AG04449 (cell line): ENCODE measurements at regions not wholly inside any gene's neighbourhood (a gene's known extent, or its start where the extent isn't known, plus 50 kb on each side); places are given as distances from the start of the nearest gene placed in this dataset.

Experiments
- CTCF ChIA-PET: fragments of 350-600 bp; formaldehyde crosslinking; extraction: SDS; loops from one replicate; lab custom pipeline; 2021; ENCODE audit warnings: antibody characterized with exemption; lab: Yijun Ruan, JAX
- POLR2A ChIA-PET: fragments of 400-600, 350-600 bp; formaldehyde crosslinking; extraction: SDS; loops from one replicate; lab custom pipeline; 2020; ENCODE audit warnings: antibody characterized with exemption, inconsistent platforms; lab: Yijun Ruan, JAX
- DNase-seq: peaks from one replicate; pipeline ENCODE4 v3.0.0-alpha.2; 2010; ENCODE audit warnings: low read depth, low spot score
- H3K4me3 ChIP-seq: 2 replicates; pipeline ENCODE4 v1.5.1; 2011; ENCODE audit warnings: low read depth, mild to moderate bottlenecking, control low read depth, low read length
- TF ChIP-seq, protein P1 (sequence below): IDR thresholded peaks from one replicate; pipeline ENCODE4 v1.5.1; 2011; ENCODE audit warnings: mild to moderate bottlenecking, moderate library complexity, low read length, control low read depth, inconsistent platforms; ENCODE audit not compliant: insufficient read depth; ENCODE audit errors: missing control alignments

- CTCF ChIA-PET, result interaction anchor here (0.7 to 15.1 kb wide), 7 partner anchors 9 to 373 kb away, joined by 3 to 199 read pairs (median 3); no protein-coding TSS in a partner anchor
- H3K4me3 ChIP-seq, result no peak overlapping the region
- DNase-seq, result no peak
- POLR2A ChIA-PET, result interaction anchor here (1.5 kb wide), 1 partner anchor 63 kb away, joined by 4 read pairs; no protein-coding TSS in a partner anchor
- TF ChIP-seq, protein P1, sequence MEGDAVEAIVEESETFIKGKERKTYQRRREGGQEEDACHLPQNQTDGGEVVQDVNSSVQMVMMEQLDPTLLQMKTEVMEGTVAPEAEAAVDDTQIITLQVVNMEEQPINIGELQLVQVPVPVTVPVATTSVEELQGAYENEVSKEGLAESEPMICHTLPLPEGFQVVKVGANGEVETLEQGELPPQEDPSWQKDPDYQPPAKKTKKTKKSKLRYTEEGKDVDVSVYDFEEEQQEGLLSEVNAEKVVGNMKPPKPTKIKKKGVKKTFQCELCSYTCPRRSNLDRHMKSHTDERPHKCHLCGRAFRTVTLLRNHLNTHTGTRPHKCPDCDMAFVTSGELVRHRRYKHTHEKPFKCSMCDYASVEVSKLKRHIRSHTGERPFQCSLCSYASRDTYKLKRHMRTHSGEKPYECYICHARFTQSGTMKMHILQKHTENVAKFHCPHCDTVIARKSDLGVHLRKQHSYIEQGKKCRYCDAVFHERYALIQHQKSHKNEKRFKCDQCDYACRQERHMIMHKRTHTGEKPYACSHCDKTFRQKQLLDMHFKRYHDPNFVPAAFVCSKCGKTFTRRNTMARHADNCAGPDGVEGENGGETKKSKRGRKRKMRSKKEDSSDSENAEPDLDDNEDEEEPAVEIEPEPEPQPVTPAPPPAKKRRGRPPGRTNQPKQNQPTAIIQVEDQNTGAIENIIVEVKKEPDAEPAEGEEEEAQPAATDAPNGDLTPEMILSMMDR, result no peak
Measured at GRCh38 chr16:85236818-85237150, 124.5 kb upstream of the CIBAR2 start.

- CTCF ChIA-PET, result interaction anchor here (0.9 to 15.1 kb wide), 9 partner anchors 8 to 123 kb away, joined by 3 to 199 read pairs (median 7); no protein-coding TSS in a partner anchor
- H3K4me3 ChIP-seq, result no peak overlapping the region; the same call in 1 of the 2 replicates
- TF ChIP-seq, protein P1, result no peak
- DNase-seq, result no peak
- POLR2A ChIA-PET, result interaction anchor here (1.5 kb wide), 1 partner anchor 64 kb away, joined by 3 read pairs; no protein-coding TSS in a partner anchor
Measured at GRCh38 chr16:85237817-85238216, 125.5 kb upstream of the CIBAR2 start.

GRCh38 chr16:85238233-85238647 is 126.0 kb upstream of the CIBAR2 start:
- POLR2A ChIA-PET, result interaction anchor here (1.5 kb wide), 1 partner anchor 64 kb away, joined by 3 read pairs; no protein-coding TSS in a partner anchor
- DNase-seq, result no peak
- CTCF ChIA-PET, result interaction anchor here (1.2 to 15.1 kb wide), 6 partner anchors 10 to 129 kb away, joined by 3 to 199 read pairs (median 8); no protein-coding TSS in a partner anchor
- TF ChIP-seq, protein P1, result peak; percentile 68
- no peak overlapping the region; the same call in 1 of the 2 replicates for H3K4me3 ChIP-seq

DNA sequence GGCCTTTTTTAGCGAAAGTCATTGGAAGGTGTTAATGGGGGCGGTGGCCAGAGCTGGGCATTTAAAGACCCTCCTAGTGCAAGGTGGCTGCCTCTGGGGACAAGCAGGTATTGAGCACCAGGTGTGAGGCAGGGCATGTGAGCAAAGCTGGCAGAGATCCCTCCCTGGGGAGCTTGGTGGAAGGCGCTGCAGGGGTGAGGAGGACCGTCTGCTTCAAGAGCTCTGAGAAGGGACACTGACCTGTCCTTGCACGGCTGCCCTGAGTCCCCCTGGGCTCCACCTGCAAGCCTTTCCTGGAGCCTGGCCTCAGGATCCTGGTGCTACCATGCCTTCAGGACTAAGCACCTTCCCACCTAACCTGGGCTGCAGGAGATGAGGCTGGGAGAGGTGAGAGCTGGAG is 127.0 kb upstream of the CIBAR2 start:
- POLR2A ChIA-PET, result interaction anchor here (1.0 kb wide), 1 partner anchor 42 kb away, joined by 3 read pairs; no protein-coding TSS in a partner anchor
- no peak for DNase-seq
- no peak overlapping the region for H3K4me3 ChIP-seq
- CTCF ChIA-PET, result interaction anchor here (1.2 to 15.1 kb wide), 8 partner anchors 10 to 155 kb away, joined by 3 to 199 read pairs (median 6); no protein-coding TSS in a partner anchor
- TF ChIP-seq, protein P1, result no peak

DNA sequence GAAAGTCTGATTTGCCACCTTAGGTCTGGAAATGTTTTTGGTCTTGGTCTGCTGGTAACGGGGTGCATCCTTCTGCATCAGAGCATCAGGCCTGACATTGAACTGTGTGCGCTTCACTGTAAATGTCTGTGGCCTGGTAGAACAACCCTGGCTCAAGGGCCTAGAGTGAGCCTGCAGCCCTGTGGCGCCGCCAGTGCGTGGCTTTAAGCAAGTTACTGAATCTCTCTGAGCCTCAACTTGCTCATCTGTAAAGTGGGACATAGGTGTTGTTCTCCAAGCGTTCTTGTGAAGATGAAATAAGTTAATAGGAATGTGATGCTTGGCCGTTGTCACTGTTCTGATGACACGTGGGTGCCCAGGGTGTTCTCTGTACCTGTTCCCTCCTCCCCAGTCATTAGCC is 127.6 kb upstream of the CIBAR2 start:
- H3K4me3 ChIP-seq, result no peak overlapping the region
- ChIA-PET POLR2A (no interaction called here), CTCF (interaction anchor here (1.4 to 15.1 kb wide), 7 partner anchors 9 to 155 kb away, joined by 3 to 199 read pairs (median 7); no protein-coding TSS in a partner anchor)
- TF ChIP-seq, protein P1, result no peak
- no peak for DNase-seq
